Erythroblast (primary cell): ENCODE measurements at regions not wholly inside any gene's neighbourhood (a gene's known extent, or its start where the extent isn't known, plus 50 kb on each side); places are given as distances from the start of the nearest gene placed in this dataset.

Experiments
- GATA1 ChIP-seq: IDR thresholded peaks from 2 replicates; pipeline ENCODE4 v1.6.1; 2011; ENCODE audit warnings: low read depth, mild to moderate bottlenecking, control low read depth, low read length, moderate library complexity
- POLR2A ChIP-seq: IDR thresholded peaks from 2 replicates; pipeline ENCODE4 v1.6.1; 2011; ENCODE audit warnings: mild to moderate bottlenecking, low read length

DNA sequence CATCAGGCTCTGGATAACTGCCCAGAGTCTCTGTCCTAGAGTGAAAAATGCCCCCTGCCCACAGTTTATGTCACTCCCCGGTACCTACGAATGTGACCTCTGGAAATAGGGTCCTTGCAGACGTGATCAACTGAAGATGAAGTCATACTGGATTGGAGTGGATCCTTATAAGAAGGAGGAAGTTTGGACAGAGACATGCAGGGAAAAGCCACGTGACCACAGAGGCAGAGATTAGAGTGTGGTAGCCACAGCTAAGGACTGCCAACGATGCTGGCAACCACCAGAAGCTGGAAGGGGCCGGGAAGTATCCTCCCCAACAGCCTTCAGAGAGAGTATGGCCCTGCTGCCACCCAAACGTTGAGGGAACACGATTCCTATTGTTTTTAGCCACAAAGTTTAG lies 101.2 kb upstream of the NCOR2 start:
- TF ChIP-seq POLR2A (no peak), GATA1 (no peak)
